GM23338 (cell line): ENCODE measurements at regions not wholly inside any gene's neighbourhood (a gene's known extent, or its start where the extent isn't known, plus 50 kb on each side); places are given as distances from the start of the nearest gene placed in this dataset.

ENCODE experiments used
- CREB1 ChIP-seq: fragments of 250-450 bp; sonication (Bioruptor Pico); IDR thresholded peaks from 2 replicates; pipeline ENCODE4 v1.5.0; 2020; ENCODE audit warnings: low read depth, mild to moderate bottlenecking, moderate library complexity
- EZH2 ChIP-seq: fragments of 200-600 bp; sonication (generic); IDR thresholded peaks from one replicate; pipeline ENCODE4 v1.8.0; 2017; ENCODE audit warnings: antibody characterized with exemption, mild to moderate bottlenecking, low read depth; ENCODE audit not compliant: unreplicated experiment
- EZH2phosphoT487 ChIP-seq: fragments of 200-600 bp; sonication (generic); IDR thresholded peaks from one replicate; pipeline ENCODE4 v1.8.1; 2018; ENCODE audit warnings: antibody characterized with exemption; ENCODE audit not compliant: unreplicated experiment
- TF ChIP-seq, protein P1 (sequence below), 2 experiments: fragments of 200-600 bp in 1 of 2; sonication (generic) in 1 of 2; conservative IDR thresholded peaks; 2 replicates each; pipeline versions ENCODE4 v1.5.1 to v1.6.1; 2016 to 2017; ENCODE audit warnings: antibody characterized with exemption in 2 of 2, low read depth in 2 of 2, mild to moderate bottlenecking in 2 of 2, moderate library complexity in 1 of 2
- TF ChIP-seq, protein P2 (sequence below): IDR thresholded peaks from one replicate; pipeline ENCODE4 v1.6.1; 2018; ENCODE audit warnings: antibody characterized with exemption; ENCODE audit not compliant: unreplicated experiment

DNA sequence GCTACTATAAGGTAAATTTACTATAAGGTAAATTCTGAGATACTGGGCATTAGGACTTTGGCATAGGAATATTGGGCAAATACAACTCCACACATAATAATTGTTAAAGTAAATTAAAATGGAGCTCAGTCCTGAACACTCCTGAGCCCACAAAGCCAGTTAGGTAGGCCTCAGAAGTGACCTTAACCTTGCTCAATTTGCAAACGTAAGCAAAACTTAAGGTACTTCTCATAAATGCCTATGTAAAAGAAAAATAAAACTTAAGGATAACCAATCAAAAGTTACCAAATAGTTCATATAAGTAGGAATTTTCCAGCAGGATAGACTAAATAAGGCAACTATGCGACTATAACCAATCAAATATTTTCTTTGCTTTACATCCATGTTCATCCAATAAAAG lies 197.7 kb downstream of the MC4R start:
- TF ChIP-seq, protein P1, sequence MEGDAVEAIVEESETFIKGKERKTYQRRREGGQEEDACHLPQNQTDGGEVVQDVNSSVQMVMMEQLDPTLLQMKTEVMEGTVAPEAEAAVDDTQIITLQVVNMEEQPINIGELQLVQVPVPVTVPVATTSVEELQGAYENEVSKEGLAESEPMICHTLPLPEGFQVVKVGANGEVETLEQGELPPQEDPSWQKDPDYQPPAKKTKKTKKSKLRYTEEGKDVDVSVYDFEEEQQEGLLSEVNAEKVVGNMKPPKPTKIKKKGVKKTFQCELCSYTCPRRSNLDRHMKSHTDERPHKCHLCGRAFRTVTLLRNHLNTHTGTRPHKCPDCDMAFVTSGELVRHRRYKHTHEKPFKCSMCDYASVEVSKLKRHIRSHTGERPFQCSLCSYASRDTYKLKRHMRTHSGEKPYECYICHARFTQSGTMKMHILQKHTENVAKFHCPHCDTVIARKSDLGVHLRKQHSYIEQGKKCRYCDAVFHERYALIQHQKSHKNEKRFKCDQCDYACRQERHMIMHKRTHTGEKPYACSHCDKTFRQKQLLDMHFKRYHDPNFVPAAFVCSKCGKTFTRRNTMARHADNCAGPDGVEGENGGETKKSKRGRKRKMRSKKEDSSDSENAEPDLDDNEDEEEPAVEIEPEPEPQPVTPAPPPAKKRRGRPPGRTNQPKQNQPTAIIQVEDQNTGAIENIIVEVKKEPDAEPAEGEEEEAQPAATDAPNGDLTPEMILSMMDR (conservative IDR thresholded peaks at IDR 0.05; ENCODE audit: low read depth in 2 of 2) = no peak
- TF ChIP-seq EZH2 (no peak), CREB1 (CRISPR knock-in tag) (no peak), EZH2phosphoT487 (no peak)
- TF ChIP-seq, protein P2, sequence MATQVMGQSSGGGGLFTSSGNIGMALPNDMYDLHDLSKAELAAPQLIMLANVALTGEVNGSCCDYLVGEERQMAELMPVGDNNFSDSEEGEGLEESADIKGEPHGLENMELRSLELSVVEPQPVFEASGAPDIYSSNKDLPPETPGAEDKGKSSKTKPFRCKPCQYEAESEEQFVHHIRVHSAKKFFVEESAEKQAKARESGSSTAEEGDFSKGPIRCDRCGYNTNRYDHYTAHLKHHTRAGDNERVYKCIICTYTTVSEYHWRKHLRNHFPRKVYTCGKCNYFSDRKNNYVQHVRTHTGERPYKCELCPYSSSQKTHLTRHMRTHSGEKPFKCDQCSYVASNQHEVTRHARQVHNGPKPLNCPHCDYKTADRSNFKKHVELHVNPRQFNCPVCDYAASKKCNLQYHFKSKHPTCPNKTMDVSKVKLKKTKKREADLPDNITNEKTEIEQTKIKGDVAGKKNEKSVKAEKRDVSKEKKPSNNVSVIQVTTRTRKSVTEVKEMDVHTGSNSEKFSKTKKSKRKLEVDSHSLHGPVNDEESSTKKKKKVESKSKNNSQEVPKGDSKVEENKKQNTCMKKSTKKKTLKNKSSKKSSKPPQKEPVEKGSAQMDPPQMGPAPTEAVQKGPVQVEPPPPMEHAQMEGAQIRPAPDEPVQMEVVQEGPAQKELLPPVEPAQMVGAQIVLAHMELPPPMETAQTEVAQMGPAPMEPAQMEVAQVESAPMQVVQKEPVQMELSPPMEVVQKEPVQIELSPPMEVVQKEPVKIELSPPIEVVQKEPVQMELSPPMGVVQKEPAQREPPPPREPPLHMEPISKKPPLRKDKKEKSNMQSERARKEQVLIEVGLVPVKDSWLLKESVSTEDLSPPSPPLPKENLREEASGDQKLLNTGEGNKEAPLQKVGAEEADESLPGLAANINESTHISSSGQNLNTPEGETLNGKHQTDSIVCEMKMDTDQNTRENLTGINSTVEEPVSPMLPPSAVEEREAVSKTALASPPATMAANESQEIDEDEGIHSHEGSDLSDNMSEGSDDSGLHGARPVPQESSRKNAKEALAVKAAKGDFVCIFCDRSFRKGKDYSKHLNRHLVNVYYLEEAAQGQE = no peak
